ENCODE measurements at regions not wholly inside any gene's neighbourhood (a gene's known extent, or its start where the extent isn't known, plus 50 kb on each side); places are given as distances from the start of the nearest gene placed in this dataset.

DNA sequence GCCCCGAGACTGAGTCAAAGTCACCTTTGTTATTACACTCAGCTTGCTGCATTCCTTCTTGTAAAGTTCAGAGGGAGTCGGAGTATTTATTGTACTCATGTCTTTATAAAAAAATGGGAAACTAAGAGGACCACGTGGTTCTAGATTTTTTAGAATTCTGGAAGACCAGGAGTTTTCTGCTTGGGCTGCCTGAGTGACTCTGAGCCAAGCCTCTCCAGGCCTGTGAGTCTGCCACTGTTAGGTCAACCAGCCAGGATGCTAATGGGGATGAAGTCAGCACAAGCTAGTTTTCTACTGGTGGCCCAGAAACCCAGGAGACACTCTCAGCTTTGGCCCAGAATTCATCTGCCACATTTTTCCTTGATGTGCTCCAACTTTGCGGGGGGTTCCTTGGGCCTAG lies 453.5 kb upstream of the SULF2 start:
- ChIA-PET CTCF (no interaction called here), POLR2A (no interaction called here)
- Histone ChIP-seq H3K4me3 (ENCODE audit: low read depth, low read length) (no peak overlapping the region), H3K36me3 (ENCODE audit: control insufficient read depth, insufficient read depth, low read length) (no peaks in the 10 kb centered on the region), H3K27me3 (ENCODE audit: control insufficient read depth, insufficient read depth, low read length) (no peaks in the 10 kb centered on the region; the same call in 1 of the 2 replicates)
- no peak for DNase-seq (ENCODE audit: low read depth)
- TF ChIP-seq CTCF (IDR thresholded peaks at IDR 0.05; ENCODE audit: insufficient read depth, low read depth, low read length), result no peak

- no peaks in the 10 kb centered on the region for H3K36me3 ChIP-seq (ENCODE audit: control insufficient read depth, insufficient read depth, low read length)
- H3K4me3 ChIP-seq (ENCODE audit: low read depth, low read length), result no peak overlapping the region
- TF ChIP-seq CTCF (IDR thresholded peaks at IDR 0.05; ENCODE audit: insufficient read depth, low read depth, low read length), result no peak
- ChIA-PET POLR2A (no interaction called here), CTCF (no interaction called here)
- peak; percentile 50 for DNase-seq (ENCODE audit: low read depth)
- H3K27me3 ChIP-seq (ENCODE audit: control insufficient read depth, insufficient read depth, low read length), result peaks cover under 1% of the 10 kb centered on the region
Observed at GRCh38 chr20:48238326-48238725, 453.0 kb upstream of the SULF2 start.

DNA sequence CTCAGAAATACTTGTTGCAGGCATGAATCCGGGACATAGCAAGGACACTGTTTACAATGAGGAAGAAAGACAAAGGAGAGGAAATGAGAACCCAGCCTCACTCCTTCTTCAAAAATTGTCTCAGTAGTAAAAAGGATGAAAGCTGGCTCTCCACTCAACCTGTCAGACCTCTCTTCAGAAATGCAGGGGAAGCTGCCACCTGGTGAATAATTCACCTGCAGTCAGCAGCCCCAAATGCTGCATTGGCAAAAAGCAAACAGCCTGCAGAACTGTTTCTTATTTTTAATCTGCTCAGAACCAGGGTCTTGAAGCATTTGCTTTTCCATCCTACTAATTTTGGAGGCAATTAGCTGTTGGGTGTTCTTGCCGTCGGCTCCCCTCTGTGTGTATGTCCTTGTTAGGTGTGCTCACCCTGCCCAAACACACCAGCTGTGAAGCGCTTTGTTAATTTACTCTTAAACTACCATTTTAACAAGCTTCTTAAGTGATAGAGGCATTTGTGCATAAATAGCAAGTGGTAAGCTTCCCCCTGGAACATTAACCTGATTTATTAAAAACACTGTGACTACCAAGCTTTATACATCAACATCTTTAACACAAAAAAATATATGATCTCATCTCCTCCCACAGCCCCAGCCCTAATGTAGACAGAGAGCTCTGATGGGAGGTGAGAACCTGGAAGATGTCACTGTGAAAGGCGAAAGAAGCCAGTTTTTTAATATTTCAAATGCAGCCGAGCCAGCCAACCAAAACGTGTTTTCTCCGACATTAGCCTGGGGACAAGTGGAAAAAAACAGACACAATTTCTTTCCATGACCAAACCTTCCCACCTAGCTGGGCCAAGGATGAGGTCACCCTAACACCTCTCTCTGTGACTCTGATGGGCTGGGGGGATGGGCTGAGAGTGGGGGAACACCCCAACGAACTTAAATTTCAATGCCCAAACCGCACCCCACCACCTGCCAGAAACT lies 451.0 kb upstream of the SULF2 start:
- Histone ChIP-seq H3K27me3 (ENCODE audit: control insufficient read depth, insufficient read depth, low read length) (peaks cover 3% of the 10 kb centered on the region), H3K4me3 (ENCODE audit: low read depth, low read length) (no peak overlapping the region), H3K36me3 (ENCODE audit: control insufficient read depth, insufficient read depth, low read length) (no peaks in the 10 kb centered on the region)
- no peak for DNase-seq (ENCODE audit: low read depth)
- ChIA-PET CTCF (no interaction called here), POLR2A (no interaction called here)
- TF ChIP-seq CTCF (IDR thresholded peaks at IDR 0.05; ENCODE audit: insufficient read depth, low read depth, low read length), result no peak

- DNase-seq (ENCODE audit: low read depth), result no peak
- no peak overlapping the region for H3K4me3 ChIP-seq (ENCODE audit: low read depth, low read length)
- TF ChIP-seq CTCF (IDR thresholded peaks at IDR 0.05; ENCODE audit: insufficient read depth, low read depth, low read length), result no peak
- no peaks in the 10 kb centered on the region for H3K36me3 ChIP-seq (ENCODE audit: control insufficient read depth, insufficient read depth, low read length)
- peaks cover 3% of the 10 kb centered on the region for H3K27me3 ChIP-seq (ENCODE audit: control insufficient read depth, insufficient read depth, low read length)
- POLR2A ChIA-PET, result no interaction called here
- CTCF ChIA-PET, result no interaction called here
Observed at GRCh38 chr20:48234951-48235350, 449.7 kb upstream of the SULF2 start.

DNA sequence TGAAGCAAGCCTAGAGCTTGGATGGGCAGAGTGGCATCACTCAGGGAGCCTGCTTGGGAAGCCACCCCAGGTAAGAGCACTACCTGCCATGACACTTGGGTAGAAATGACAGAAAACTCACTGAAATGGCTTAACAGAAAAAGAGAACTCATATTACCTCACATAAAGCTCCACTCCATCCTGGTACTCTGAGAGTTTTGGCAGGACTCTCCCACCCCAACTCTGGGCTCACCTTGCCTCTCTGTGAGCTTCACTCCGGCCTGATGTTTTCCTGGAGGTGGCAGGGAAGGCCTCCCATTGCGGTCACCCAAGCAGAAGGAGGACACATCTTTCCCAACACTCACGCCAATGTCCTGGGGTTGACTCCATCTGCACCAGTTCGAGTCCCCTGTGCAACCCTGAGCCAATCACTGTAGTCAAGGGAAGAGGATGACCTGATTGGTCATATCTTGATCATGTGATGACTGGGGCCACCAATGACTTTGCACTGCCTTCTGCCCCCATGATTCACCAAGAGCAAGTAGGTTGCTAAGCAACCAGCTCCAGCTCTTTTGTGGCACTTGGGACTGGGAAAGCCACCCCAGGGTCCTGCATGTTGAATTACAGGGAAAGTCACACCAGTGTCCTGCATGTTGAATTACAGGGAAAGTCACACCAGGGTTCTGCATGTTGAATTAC lies 446.1 kb upstream of the SULF2 start:
- peaks cover 3% of the 10 kb centered on the region; the same call in 1 of the 2 replicates for H3K27me3 ChIP-seq (ENCODE audit: control insufficient read depth, insufficient read depth, low read length)
- DNase-seq (ENCODE audit: low read depth), result no peak
- no peak overlapping the region for H3K4me3 ChIP-seq (ENCODE audit: low read depth, low read length)
- TF ChIP-seq CTCF (IDR thresholded peaks at IDR 0.05; ENCODE audit: insufficient read depth, low read depth, low read length), result no peak
- CTCF ChIA-PET, result no interaction called here
- POLR2A ChIA-PET, result no interaction called here
- no peaks in the 10 kb centered on the region for H3K36me3 ChIP-seq (ENCODE audit: control insufficient read depth, insufficient read depth, low read length)
